ENCODE measurements at regions not wholly inside any gene's neighbourhood (a gene's known extent, or its start where the extent isn't known, plus 50 kb on each side); places are given as distances from the start of the nearest gene placed in this dataset.

- no peak for TF ChIP-seq SIN3A (IDR thresholded peaks at IDR 0.05; ENCODE audit: borderline replicate concordance, insufficient read depth, low read length)
- TF ChIP-seq REST (IDR thresholded peaks at IDR 0.05; ENCODE audit: insufficient read depth in 1 of 2, low read depth in 2 of 2, low read length in 2 of 2) = no peak
- no peak for TF ChIP-seq TAF1 (IDR thresholded peaks at IDR 0.05; ENCODE audit: borderline replicate concordance, insufficient read depth, low read length)
- no peak for TF ChIP-seq POLR2AphosphoS5 (IDR thresholded peaks at IDR 0.05; ENCODE audit: low read depth, low read length)
- TF ChIP-seq FOXP2 (optimal IDR thresholded peaks at IDR 0.05; ENCODE audit: borderline replicate concordance, extremely low read depth, extremely low read length, insufficient read depth) = no peak
Observed at GRCh38 chr6:94184666-94185464, 765.5 kb upstream of the EPHA7 start.

- TF ChIP-seq POLR2AphosphoS5 (IDR thresholded peaks at IDR 0.05; ENCODE audit: low read depth, low read length) (no peak), REST (IDR thresholded peaks at IDR 0.05; ENCODE audit: insufficient read depth in 1 of 2, low read depth in 2 of 2, low read length in 2 of 2) (no peak)
Observed at GRCh38 chr6:94177429-94177828, 758.1 kb upstream of the EPHA7 start.

GRCh38 chr6:94175465-94175864 is 756.1 kb upstream of the EPHA7 start:
- TF ChIP-seq TAF1 (IDR thresholded peaks at IDR 0.05; ENCODE audit: borderline replicate concordance, insufficient read depth, low read length) (no peak), SIN3A (IDR thresholded peaks at IDR 0.05; ENCODE audit: borderline replicate concordance, insufficient read depth, low read length) (no peak), POLR2AphosphoS5 (IDR thresholded peaks at IDR 0.05; ENCODE audit: low read depth, low read length) (no peak), FOXP2 (optimal IDR thresholded peaks at IDR 0.05; ENCODE audit: borderline replicate concordance, extremely low read depth, extremely low read length, insufficient read depth) (no peak), REST (IDR thresholded peaks at IDR 0.05; ENCODE audit: insufficient read depth in 1 of 2, low read depth in 2 of 2, low read length in 2 of 2) (no peak)

GRCh38 chr6:94163877-94164276 is 744.5 kb upstream of the EPHA7 start:
- TF ChIP-seq SIN3A (IDR thresholded peaks at IDR 0.05; ENCODE audit: borderline replicate concordance, insufficient read depth, low read length) (no peak), TAF1 (IDR thresholded peaks at IDR 0.05; ENCODE audit: borderline replicate concordance, insufficient read depth, low read length) (no peak), FOXP2 (optimal IDR thresholded peaks at IDR 0.05; ENCODE audit: borderline replicate concordance, extremely low read depth, extremely low read length, insufficient read depth) (no peak), POLR2AphosphoS5 (IDR thresholded peaks at IDR 0.05; ENCODE audit: low read depth, low read length) (no peak), REST (IDR thresholded peaks at IDR 0.05; ENCODE audit: insufficient read depth in 1 of 2, low read depth in 2 of 2, low read length in 2 of 2) (no peak)

GRCh38 chr6:94150886-94151285 is 731.5 kb upstream of the EPHA7 start:
- TF ChIP-seq TAF1 (IDR thresholded peaks at IDR 0.05; ENCODE audit: borderline replicate concordance, insufficient read depth, low read length) = no peak

All from PFSK-1 (cell line).